PC-3 (cell line): ENCODE measurements at regions not wholly inside any gene's neighbourhood (a gene's known extent, or its start where the extent isn't known, plus 50 kb on each side); places are given as distances from the start of the nearest gene placed in this dataset.

Source experiments
- CTCF ChIP-seq: fragments of 300-600 bp; sonication (generic); conservative IDR thresholded peaks from 2 replicates; pipeline ENCODE4 v1.5.1; 2017; ENCODE audit warnings: antibody characterized with exemption, low read depth, mild to moderate bottlenecking, low read length
- EZH2 ChIP-seq: fragments of 300-600 bp; sonication (generic); IDR thresholded peaks from one replicate; pipeline ENCODE4 v1.6.1; 2017; ENCODE audit warnings: antibody characterized with exemption, mild to moderate bottlenecking, low read length; ENCODE audit not compliant: unreplicated experiment

- TF ChIP-seq CTCF: no peak
- TF ChIP-seq EZH2: no peak
Measured at GRCh38 chr9:81293651-81294050, 395.7 kb downstream of the TLE1 start.
